HG02588 (cell line): ENCODE measurements at regions not wholly inside any gene's neighbourhood (a gene's known extent, or its start where the extent isn't known, plus 50 kb on each side); places are given as distances from the start of the nearest gene placed in this dataset.
"Not testable (repeated sequence)": the region's sequence is repeated elsewhere in the genome, so short reads cannot be mapped to it uniquely, and the experiment has no call there.

Experiments used
- ATAC-seq: cut with Tn5 transposase; IDR thresholded peaks from one replicate; pipeline ENCODE4 v1.9.1; 2021; ENCODE audit warnings: mild to moderate bottlenecking, moderate library complexity; ENCODE audit not compliant: unreplicated experiment

DNA sequence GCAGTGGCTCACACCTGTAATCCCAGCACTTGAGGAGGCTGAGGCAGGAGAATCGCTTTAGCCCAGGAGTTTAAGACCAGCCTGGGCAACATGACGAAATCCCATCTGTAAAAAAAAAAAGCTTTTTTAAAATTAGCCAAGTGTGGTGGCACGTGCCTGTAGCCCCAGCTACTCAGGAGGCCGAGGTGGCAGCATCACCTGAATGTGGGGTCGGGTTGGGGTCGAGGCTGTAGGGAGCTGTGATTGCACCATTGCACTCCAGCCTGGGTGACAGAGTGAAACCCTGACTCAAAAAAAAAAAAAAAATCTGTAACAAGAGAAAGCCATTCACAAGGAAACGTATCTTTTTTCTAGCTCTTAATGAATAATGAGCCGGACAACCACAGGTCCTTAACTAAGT is 74.7 kb upstream of the DLG1 start:
- no peak for ATAC-seq

DNA sequence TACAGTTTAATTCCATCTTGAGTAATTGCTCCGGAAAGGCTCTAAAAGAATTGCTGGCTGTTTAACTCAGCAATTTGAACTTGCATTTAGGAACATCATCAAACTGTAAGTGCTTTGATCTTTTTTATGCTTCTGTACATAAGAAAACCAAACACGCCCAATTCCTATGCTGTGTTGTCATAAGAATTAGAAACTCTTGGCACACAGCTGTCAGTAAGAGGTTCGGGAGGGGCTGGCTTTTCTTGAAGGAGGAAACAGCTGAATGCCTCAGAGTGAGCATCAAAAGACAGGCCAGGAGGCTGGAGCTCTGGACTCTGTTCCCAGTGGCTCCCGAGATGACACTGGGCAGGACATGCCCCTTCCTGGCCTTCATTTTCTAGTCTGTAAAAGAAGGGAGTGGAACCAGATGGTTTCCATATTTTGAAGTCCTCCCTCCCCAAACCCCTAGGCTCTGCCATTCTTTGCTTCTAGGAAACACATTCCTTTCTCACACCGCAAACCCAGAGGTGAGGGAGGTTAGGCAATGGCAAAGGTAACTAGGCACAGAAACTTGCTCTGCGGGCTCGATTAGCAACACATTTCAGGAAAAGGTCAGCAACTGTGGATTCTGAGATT is 73.7 kb upstream of the DLG1 start:
- no peak for ATAC-seq

GRCh38 chr3:197371591-197372046 is 73.2 kb upstream of the DLG1 start:
- ATAC-seq = no peak

DNA sequence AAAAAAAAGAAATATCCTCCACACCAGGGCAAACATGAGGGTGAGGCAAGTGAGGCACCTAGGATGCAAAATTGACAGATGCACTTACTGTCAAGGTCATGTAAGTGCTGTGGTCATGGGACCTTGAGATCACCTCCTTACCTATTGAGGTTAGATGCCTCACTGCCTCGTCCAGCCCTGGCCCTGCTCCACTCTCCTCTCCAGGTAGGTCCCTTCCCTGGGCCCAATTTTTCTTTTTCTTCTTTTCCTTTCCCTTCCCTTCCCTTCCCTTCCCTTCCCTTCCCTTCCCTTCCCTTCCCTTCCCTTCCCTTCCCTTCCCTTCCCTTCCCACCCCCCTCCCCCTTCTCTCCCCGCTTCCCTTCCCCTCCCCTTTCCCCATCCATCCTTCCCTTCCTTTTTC is 71.1 kb upstream of the DLG1 start:
- ATAC-seq = no peak

- no peak for ATAC-seq
These were observed 70.4 kb upstream of the DLG1 start for GRCh38 chr3:197368821-197369220.

- ATAC-seq = no peak
These were observed 69.9 kb upstream of the DLG1 start for GRCh38 chr3:197368330-197368729.

GRCh38 chr3:197367081-197367780 is 68.8 kb upstream of the DLG1 start:
- no peak for ATAC-seq

DNA sequence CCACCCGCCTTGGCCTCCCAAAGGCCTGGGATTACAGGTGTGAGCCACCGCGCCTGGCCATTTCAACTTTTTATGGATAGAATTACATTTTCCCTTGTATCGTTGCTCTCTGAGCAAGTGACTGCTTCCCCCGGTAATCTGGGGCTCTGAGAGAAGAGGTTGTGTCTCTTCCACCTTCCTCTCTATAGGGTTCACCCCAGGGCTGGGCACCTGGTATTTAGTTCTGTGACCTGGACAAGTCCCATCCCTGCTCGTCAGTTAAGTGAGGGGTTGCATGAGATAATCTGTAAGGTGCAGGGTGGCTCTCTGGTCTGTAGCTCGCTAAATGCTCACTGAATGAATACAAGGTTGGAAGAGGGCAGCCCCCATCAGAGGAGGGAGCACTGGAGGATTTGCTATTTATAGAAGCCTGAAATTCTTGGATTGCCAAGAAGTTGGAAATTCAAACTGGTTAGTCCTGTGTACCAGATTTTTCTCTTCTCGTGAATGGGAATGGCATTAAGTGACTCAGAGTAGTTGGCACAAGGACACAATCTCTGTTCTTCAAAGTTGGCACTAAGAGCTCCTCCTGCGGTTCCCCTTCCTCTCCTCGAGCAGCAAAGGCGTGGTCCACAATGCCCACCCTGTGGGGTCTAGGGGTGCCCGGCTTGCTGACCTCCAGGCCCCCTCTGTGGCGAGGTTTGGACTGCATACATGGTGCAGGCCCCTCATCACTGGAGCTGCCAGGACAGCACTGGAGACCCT is 68.1 kb upstream of the DLG1 start:
- no peak for ATAC-seq

DNA sequence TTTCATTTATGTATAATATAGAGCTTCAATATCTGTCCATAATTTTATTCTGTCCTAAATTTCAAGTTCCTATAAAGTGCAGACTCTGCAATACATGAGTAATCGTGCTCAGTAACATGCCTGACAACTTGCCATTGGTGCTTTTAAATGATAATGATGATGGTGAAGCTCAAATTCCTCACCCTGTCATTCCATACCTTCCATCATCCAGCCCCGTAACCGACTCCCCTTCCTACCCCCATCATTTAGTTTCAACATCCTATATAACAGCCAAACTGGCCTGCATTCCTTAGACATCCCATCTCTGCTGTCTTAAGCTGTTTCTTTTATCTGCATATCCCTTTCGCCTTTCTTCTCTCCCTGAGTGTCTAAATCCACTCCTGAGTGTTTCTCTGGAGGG is 67.2 kb upstream of the DLG1 start:
- ATAC-seq = no peak

- ATAC-seq = no peak
These were observed 66.1 kb upstream of the DLG1 start for GRCh38 chr3:197364410-197365071.

DNA sequence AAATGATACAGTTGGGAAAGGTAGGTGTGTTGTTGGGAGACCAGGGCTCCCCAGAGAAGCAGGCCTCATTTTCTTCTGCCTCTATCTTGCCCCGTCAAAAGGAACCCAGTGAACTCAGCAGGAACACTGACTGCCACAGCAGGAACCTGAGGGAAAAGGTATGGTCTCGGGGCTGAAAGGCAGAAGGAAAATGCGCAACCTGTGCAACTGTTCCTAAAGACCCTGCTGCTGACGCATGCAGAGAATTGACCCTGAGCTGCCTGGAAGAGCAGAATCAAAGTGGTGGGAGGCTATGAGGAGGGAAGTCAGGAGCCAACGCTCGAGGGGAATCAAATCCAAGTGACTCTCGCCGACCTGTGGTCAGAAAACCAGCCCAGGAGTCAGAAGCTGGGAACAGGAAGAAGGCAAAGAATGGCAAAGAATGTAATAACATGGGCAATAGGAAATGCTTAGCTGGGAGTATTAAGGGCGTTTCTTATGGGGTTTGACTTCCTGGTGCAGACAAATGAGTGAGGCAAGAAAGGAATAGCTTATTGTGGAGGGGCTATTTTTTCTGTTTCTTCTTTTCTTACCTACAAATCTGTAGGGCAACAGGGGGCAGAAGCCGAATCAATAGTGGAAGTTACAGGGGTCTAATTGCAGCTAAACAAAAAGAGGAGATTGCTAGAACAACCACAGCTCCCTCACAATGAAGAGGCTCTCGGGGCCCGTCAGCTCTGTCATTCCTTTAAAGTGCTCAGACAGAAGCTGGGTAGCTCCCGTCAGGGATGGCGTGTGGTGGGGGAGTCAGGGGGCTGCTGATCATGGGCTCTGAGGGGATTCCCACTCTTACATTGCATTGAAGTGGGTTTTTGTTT is 65.4 kb upstream of the DLG1 start:
- ATAC-seq = no peak

DNA sequence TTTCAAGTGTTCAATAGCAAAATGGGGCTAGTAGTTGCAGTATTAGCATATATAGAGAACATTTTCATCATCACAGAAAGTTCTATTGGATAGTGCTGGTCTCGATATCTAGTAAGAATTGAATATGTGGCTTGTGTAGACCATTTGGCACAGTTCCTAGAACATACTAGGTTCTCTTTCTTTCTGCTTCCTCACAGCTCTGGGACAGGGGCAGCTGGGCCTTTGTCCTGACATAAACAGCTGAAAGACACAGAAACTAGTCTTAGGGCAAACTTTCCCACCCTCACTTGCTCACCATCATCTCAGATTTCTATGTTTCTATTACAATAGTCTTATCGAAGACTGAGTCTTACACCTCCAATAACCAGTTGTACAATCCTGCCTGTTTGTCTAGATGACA is 63.7 kb upstream of the DLG1 start:
- no peak for ATAC-seq

- not testable (repeated sequence) for ATAC-seq
These were observed 61.7 kb upstream of the DLG1 start for GRCh38 chr3:197360095-197360494.

GRCh38 chr3:197359476-197359875 is 61.1 kb upstream of the DLG1 start:
- ATAC-seq = not testable (repeated sequence)

DNA sequence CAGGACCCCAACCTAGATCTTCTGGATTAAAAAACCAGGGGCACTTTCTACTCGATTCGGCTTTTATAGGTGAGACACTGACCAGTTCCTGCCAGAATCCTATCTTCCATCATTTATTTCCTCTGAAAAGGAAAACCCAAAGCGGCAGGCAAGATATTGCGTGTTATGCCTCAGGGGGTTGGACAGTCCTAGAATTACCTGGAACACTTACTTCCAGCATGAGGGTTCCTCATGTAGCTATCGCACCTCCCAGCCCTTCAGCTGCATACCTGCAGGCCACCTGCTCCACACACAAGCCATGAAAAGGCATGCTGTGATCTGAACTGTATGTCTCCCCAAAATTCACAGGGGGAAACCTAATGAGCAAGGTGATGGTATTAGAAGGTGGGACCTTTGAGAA is 58.3 kb upstream of the DLG1 start:
- ATAC-seq = no peak

DNA sequence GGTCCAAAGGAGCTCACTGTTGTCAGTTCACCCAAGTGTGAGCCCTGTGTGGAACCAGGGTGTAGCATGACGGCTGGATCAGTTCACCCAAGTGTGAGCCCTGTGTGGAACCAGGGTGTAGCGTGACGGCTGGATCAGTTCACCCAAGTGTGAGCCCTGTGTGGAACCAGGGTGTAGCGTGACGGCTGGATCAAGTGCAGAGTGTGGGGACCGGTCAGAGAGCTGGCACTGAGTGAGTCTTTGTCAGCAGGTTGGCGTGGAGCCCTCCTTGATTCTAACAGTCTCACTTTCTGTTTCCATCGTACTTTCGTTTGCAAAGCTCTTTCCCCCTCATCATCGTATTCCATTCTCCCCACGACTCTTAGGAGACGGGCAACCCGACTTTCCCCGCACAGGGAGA is 57.9 kb upstream of the DLG1 start:
- no peak for ATAC-seq

GRCh38 chr3:197355713-197356112 is 57.3 kb upstream of the DLG1 start:
- ATAC-seq = no peak

- ATAC-seq = no peak
These were observed 56.2 kb upstream of the DLG1 start for GRCh38 chr3:197354568-197355001.

DNA sequence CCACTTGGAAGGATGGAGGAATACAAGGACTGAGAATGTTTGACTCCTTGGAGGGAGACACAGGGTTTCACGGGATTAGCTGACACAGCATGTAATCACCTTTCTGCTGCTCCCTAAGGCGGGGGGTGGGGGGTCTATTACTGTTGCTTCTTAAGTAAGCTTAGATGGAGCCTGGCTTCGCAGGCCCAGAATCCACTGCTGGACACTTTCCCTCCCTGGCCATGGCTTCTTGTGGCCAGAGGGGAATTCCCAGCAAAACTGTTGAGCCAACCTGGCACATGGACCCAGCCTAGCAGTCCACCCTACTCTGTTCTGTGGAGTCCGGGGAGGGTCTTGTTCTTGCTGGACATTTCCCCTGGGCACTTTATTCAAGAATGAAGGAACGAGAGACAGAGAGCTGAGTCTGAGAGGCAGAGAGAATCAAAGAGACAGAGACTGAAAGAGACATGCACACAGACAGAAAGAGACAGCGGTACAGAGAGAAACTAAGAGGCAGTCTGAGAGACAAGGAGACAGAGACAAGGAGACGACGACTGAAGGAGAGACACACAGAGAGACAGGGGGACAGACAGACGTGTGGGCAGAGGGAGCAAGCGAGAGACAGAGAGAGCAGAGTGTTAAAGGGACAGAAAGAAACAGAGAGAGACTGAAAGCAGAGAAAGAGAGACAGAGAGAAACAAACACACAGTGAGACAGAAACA is 55.6 kb upstream of the DLG1 start:
- no peak for ATAC-seq
